Endodermal cell (in vitro differentiated cells): ENCODE measurements at regions not wholly inside any gene's neighbourhood (a gene's known extent, or its start where the extent isn't known, plus 50 kb on each side); places are given as distances from the start of the nearest gene placed in this dataset.

Source experiments
- DNase-seq: peaks from one replicate; pipeline ENCODE4 v3.0.0-alpha.2; 2017
- H3K27ac ChIP-seq: 2 replicates; pipeline ENCODE4 v1.5.1; 2013; ENCODE audit warnings: mild to moderate bottlenecking, low read depth, low read length, moderate library complexity
- H3K27me3 ChIP-seq: 2 replicates; pipeline ENCODE4 v1.6.1; 2013; ENCODE audit warnings: mild to moderate bottlenecking, low read length, moderate library complexity; ENCODE audit not compliant: insufficient read depth, control insufficient read depth, poor library complexity, severe bottlenecking
- H3K36me3 ChIP-seq: 2 replicates; pipeline ENCODE4 v1.7.0; 2013; ENCODE audit warnings: mild to moderate bottlenecking, low read length, moderate library complexity; ENCODE audit not compliant: control insufficient read depth, insufficient read depth
- H3K4me1 ChIP-seq: one replicate; pipeline ENCODE4 v1.7.0; 2013; ENCODE audit warnings: low read length; ENCODE audit not compliant: control insufficient read depth, insufficient read depth
- H3K4me3 ChIP-seq: 2 replicates; pipeline ENCODE4 v1.5.1; 2013; ENCODE audit warnings: mild to moderate bottlenecking, low read length, moderate library complexity
- H3K9ac ChIP-seq: 2 replicates; pipeline ENCODE4 v1.6.1; 2013; ENCODE audit warnings: mild to moderate bottlenecking, low read length, moderate library complexity; ENCODE audit not compliant: poor library complexity, severe bottlenecking; ENCODE audit errors: extremely low read depth
- H3K9me3 ChIP-seq: 2 replicates; pipeline ENCODE4 v1.6.1; 2013; ENCODE audit warnings: mild to moderate bottlenecking, low read length, moderate library complexity; ENCODE audit not compliant: control insufficient read depth
- H3K27ac Mint-ChIP-seq: 2 replicates; pipeline ENCODE4 v1.8.0; 2020; ENCODE audit warnings: mixed read lengths
- H3K27me3 Mint-ChIP-seq: 2 replicates; pipeline ENCODE4 v1.8.0; 2021; ENCODE audit warnings: mild to moderate bottlenecking, mixed read lengths; ENCODE audit not compliant: insufficient read depth
- H3K36me3 Mint-ChIP-seq: 2 replicates; pipeline ENCODE4 v1.8.0; 2020; ENCODE audit warnings: low read depth, mixed read lengths
- H3K4me1 Mint-ChIP-seq: 2 replicates; pipeline ENCODE4 v1.8.0; 2020; ENCODE audit warnings: mixed read lengths
- H3K4me3 Mint-ChIP-seq: 2 replicates; pipeline ENCODE4 v1.8.0; 2020; ENCODE audit warnings: mild to moderate bottlenecking, moderate library complexity, mixed read lengths
- H3K9me3 Mint-ChIP-seq: 2 replicates; pipeline ENCODE4 v1.8.0; 2020; ENCODE audit warnings: mild to moderate bottlenecking, mixed read lengths
- WGBS, 2 experiments: methylation state at CpG; one replicate each; pipeline versions ENCODE4 v1.1.5 to v1.1.7; 2013; ENCODE audit warnings: missing lambda C conversion rate in 2 of 2, mixed read lengths in 1 of 2; ENCODE audit not compliant: insufficient coverage in 1 of 2, insufficient read length in 1 of 2; 5-methylcytosine and 5-hydroxymethylcytosine counted together
- TF ChIP-seq, protein P1 (sequence below): fragments of 200-600 bp; sonication (generic); conservative IDR thresholded peaks from 2 replicates; pipeline ENCODE4 v1.5.0; 2021; ENCODE audit warnings: antibody characterized with exemption, mild to moderate bottlenecking

GRCh38 chr11:31865606-31866300, 54.6 kb upstream of the PAX6 start:
- Histone ChIP-seq H3K4me1 (peaks cover 3% of the 10 kb centered on the region), H3K36me3 (no peaks in the 10 kb centered on the region), H3K4me3 (no peak overlapping the region), H3K9me3 (no peaks in the 10 kb centered on the region), H3K27ac (no peak overlapping the region), H3K27me3 (no peaks in the 10 kb centered on the region), H3K9ac (no peak overlapping the region)
- TF ChIP-seq, protein P1, sequence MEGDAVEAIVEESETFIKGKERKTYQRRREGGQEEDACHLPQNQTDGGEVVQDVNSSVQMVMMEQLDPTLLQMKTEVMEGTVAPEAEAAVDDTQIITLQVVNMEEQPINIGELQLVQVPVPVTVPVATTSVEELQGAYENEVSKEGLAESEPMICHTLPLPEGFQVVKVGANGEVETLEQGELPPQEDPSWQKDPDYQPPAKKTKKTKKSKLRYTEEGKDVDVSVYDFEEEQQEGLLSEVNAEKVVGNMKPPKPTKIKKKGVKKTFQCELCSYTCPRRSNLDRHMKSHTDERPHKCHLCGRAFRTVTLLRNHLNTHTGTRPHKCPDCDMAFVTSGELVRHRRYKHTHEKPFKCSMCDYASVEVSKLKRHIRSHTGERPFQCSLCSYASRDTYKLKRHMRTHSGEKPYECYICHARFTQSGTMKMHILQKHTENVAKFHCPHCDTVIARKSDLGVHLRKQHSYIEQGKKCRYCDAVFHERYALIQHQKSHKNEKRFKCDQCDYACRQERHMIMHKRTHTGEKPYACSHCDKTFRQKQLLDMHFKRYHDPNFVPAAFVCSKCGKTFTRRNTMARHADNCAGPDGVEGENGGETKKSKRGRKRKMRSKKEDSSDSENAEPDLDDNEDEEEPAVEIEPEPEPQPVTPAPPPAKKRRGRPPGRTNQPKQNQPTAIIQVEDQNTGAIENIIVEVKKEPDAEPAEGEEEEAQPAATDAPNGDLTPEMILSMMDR: no peak
- Mint-ChIP-seq H3K9me3 (peaks cover 6% of the 10 kb centered on the region), H3K4me1 (peaks cover 3% of the 10 kb centered on the region), H3K36me3 (no peaks in the 10 kb centered on the region), H3K4me3 (no peak overlapping the region), H3K27ac (no peak overlapping the region), H3K27me3 (peaks cover 49% of the 10 kb centered on the region)
- 87 to 90% methylated on average over 12 of the region's 12 CpGs for WGBS, 2 experiments
- DNase-seq: no peak

- no peak overlapping the region for H3K9ac ChIP-seq
- no peaks in the 10 kb centered on the region for H3K4me1 Mint-ChIP-seq
- H3K36me3 Mint-ChIP-seq: no peaks in the 10 kb centered on the region
- H3K9me3 Mint-ChIP-seq: peaks cover 6% of the 10 kb centered on the region
- no peaks in the 10 kb centered on the region for H3K36me3 ChIP-seq
- H3K9me3 ChIP-seq: no peaks in the 10 kb centered on the region
- 80% methylated on average over 5 to 7 of the region's 7 CpGs for WGBS, 2 experiments
- no peak overlapping the region for H3K4me3 Mint-ChIP-seq
- no peak overlapping the region for H3K27ac ChIP-seq
- no peaks in the 10 kb centered on the region for H3K27me3 ChIP-seq
- no peak overlapping the region for H3K4me3 ChIP-seq
- H3K27ac Mint-ChIP-seq: no peak overlapping the region
- DNase-seq: peak; percentile 53
- TF ChIP-seq, protein P1: no peak
- H3K27me3 Mint-ChIP-seq: peaks cover 34% of the 10 kb centered on the region
- no peaks in the 10 kb centered on the region for H3K4me1 ChIP-seq
These were observed 52.2 kb upstream of the PAX6 start for GRCh38 chr11:31863170-31863832.

DNA sequence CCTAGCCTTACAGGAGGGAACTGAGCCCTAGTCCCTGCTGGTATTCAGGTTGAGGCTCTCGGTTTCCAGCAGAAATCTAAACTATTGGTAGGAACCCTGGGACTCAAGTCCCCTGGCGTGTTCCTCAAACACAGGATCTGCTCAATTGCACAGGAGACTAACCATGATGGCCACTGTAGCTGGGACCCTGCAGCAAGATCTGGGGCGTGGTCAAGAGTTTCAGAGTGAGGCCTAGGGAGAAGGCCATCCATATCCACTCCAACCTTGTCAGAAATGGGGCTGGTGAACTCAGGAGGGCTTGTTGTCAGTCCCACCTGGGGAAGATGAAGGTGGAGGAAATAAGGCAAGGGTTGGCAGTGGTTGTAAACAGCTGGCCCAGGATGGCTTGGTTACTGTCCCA, 49.9 kb upstream of the PAX6 start:
- Mint-ChIP-seq H3K36me3 (no peaks in the 10 kb centered on the region), H3K4me3 (no peak overlapping the region), H3K9me3 (peaks cover 6% of the 10 kb centered on the region), H3K27me3 (peaks cover 24% of the 10 kb centered on the region), H3K4me1 (no peaks in the 10 kb centered on the region), H3K27ac (no peak overlapping the region)
- Histone ChIP-seq H3K9me3 (no peaks in the 10 kb centered on the region), H3K9ac (no peak overlapping the region), H3K4me3 (no peak overlapping the region), H3K27ac (no peak overlapping the region), H3K27me3 (no peaks in the 10 kb centered on the region), H3K4me1 (no peaks in the 10 kb centered on the region), H3K36me3 (no peaks in the 10 kb centered on the region)
- TF ChIP-seq, protein P1: no peak
- no peak for DNase-seq
- WGBS, 2 experiments: 85 to 91% methylated on average over 2 to 3 of the region's 3 CpGs
